Erythroblast (primary cell): ENCODE measurements at regions not wholly inside any gene's neighbourhood (a gene's known extent, or its start where the extent isn't known, plus 50 kb on each side); places are given as distances from the start of the nearest gene placed in this dataset.

Experiments
- GATA1 ChIP-seq: IDR thresholded peaks from 2 replicates; pipeline ENCODE4 v1.6.1; 2011; ENCODE audit warnings: low read depth, mild to moderate bottlenecking, control low read depth, low read length, moderate library complexity
- POLR2A ChIP-seq: IDR thresholded peaks from 2 replicates; pipeline ENCODE4 v1.6.1; 2011; ENCODE audit warnings: mild to moderate bottlenecking, low read length

DNA sequence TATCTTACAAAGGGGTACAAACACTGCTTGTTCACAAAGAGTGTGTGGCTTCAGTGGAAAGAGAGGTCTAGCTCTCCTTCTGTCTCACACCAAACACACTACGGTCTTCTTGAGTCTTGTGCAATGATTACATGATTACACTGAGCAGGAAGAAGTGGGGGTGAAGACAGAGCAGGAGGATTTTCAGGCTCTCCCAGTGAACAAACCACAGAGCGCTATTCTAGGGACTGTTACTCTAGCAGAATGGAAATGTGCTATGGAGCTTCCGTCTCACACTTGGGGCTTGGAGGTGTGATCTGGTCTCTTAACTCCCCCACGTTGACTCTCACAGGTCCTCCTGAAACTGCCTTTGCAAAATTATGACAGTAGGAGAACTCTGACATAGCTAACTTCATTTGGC is 203.4 kb downstream of the MYLK4 start:
- TF ChIP-seq POLR2A = no peak
- no peak for TF ChIP-seq GATA1
